Right forelimb (tissue), 1 donor: ENCODE measurements at regions not wholly inside any gene's neighbourhood (a gene's known extent, or its start where the extent isn't known, plus 50 kb on each side); places are given as distances from the start of the nearest gene placed in this dataset.
"Not testable (repeated sequence)": the region's sequence is repeated elsewhere in the genome, so short reads cannot be mapped to it uniquely, and the experiment has no call there.

ENCODE experiments used
- DNase-seq: peaks from one replicate; pipeline ENCODE4 v3.0.0-alpha.2; 2018

DNA sequence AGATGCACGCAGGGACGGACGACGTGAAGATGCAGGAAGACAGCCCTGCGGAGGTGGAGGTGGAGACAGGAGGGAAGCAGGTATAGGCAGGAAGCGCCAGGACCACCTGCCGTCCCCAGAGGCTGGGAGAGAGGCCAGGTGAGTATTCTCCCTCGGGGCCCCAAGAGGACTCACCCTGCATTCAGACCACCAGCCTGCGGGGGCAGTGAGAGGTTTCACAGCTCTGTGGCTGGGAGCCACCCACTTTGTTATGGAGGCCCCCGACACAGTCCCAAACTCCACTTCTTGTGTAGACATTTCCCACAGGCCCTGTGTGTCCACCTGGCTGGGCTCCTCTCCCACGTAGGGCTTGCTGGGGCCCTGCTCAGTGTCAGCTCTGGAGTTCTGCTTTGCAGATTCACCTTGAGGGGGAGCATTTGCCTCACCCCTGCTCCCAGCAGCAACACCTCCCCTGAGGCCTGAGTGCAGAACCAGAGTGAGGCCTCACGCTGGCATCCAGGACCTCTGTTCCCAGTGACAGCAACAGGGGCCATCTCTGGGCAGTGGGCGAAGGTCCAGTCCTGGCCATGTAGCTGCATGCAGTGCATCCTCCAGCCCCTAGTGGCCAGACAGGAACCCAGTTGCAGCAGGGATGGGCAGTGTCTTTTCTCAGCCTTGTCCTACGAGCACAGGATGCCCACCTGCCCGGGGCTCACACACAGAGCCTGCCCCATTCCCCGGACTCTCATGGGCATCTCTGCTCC lies 119.4 kb upstream of the IQSEC1 start:
- DNase-seq: no peak

DNA sequence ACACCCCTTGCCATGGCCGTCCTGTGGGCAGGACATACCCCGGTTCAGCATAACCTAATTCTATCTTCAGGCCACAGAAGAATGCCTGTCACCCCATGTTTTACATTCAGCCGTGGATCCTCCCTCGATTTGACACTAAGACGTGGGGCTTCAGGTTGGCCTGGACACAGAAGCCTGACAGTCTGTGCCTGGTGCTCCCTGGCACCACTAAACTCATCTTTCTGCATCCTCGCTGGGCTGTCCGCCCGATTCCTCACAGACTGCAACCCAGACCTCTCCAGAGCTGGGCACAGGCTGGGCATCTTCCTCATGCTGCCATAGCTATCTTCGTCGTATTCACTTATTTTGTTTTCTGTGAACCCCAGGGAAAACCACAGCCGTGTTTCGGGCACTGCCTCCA lies 117.8 kb upstream of the IQSEC1 start:
- DNase-seq: no peak

GRCh38 chr3:13190378-13190765 lies 117.1 kb upstream of the IQSEC1 start:
- no peak for DNase-seq

- no peak for DNase-seq
Measured at GRCh38 chr3:13189639-13190377, 116.6 kb upstream of the IQSEC1 start.

DNA sequence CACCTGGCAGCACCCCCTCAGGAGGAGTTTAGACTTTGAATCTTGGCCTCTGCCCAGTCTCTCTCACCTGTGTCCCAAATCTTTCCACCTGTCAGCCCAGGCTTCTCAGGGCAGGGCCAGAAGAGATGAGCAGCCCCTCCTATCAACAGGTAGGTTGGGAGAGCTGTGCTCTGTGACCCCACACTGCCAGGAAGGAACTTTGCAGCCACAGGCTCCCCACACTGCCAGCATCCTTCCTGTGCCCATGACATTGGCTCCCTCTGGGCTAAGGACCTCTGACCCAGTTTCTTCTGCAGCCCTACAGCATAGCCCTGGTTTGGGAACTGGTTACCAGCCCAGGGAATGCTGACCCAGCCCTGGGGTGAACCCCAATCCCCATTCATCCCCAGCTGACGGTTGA lies 115.7 kb upstream of the IQSEC1 start:
- no peak for DNase-seq

DNA sequence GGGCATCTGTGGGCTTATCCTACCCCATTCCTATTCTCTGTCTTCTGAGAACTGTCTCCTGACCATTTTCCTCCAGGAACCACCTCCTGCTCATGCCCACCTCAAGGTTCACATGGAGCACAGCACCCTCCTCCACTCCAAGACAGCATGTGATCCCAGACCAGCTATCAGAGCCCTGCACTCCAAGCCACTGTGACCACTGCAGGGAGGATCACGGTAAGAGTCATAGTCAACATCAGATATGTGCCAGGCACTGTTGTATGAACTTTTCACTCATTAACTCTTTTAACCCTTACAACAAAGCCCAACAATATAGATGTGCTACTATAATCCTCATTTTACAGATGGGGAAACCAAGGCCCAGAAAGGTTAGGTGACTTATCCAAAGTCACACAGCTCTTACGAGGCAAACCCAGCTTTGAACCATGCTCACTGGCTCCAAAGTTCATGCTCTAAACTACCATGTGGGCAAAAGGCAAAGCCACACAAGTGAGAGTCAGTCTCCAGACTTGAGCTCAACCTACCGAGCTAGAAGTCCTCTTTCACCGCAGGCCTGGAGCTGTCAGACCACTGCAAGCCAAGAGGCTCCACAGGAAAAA lies 115.1 kb upstream of the IQSEC1 start:
- DNase-seq: no peak

GRCh38 chr3:13187593-13187992 lies 114.4 kb upstream of the IQSEC1 start:
- DNase-seq: no peak

DNA sequence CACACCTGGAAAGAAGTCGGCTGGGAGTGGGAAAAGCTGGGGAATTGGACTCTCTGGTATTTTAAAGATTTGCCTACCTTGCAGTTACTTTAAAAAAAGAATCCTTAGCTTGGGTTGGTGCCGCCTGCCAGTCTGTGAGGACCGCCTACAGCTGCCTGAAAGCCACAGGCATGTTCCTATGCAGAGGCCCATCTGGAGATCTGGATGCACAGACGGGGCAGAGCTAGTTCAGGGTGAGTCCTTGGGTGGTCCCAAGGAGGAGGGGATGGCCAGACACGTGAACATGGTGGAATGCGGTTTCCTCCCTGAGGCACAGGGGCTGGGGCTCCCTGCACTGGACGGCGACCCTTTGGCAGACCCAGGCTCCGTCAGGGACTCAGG lies 113.2 kb upstream of the IQSEC1 start:
- DNase-seq: no peak

GRCh38 chr3:13185737-13186434 lies 112.7 kb upstream of the IQSEC1 start:
- DNase-seq: no peak

DNA sequence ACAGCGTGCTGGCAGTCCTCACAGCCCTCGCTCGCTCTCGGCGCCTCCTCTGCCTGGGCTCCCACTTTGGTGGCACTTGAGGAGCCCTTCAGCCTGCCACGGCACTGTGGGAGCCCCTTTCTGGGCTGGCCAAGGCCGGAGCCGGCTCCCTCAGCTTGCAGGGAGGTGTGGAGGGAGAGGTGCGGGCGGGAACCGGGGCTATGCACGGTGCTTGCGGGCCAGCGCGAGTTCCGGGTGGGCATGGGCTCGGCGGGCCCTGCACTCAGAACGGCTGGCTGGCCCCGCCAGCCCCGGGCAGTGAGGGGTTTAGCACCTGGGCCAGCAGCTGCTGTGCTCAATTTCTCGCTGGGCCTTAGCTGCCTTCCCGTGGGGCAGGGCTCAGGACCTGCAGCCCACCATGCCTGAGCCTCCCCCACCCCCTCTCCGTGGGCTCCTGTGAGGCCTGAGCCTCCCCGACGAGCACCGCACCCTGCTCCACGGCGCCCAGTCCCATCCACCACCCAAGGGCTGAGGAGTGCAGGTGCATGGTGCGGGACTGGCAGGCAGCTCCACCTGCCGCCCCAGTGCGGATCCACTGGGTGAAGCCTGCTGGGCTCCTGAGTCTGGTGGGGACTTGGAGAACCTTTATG lies 106.5 kb upstream of the IQSEC1 start:
- not testable (repeated sequence) for DNase-seq

GRCh38 chr3:13179181-13179580 lies 106.0 kb upstream of the IQSEC1 start:
- no peak for DNase-seq

- DNase-seq: no peak
Measured at GRCh38 chr3:13178107-13178506, 104.9 kb upstream of the IQSEC1 start.

DNA sequence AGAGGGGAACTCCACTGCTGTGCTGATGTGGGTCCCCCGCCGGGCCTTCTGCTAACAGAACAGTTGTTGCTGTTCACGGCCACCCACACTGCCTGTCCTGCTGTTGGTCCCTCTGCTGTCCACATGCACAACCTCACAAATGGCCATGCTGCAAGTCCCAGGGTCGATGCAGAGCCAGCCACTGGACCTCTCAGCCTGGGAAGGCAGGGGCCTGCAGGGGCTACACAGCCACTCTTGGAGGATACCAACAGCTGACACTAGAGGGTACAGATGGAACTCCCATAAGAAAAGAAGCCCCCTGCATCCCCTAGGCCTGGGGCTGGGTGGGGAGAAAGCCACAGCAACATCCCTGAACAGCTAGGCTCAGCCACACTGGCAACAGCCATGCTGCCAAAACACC lies 104.4 kb upstream of the IQSEC1 start:
- DNase-seq: no peak

- DNase-seq: no peak
Measured at GRCh38 chr3:13177236-13177635, 104.0 kb upstream of the IQSEC1 start.

DNA sequence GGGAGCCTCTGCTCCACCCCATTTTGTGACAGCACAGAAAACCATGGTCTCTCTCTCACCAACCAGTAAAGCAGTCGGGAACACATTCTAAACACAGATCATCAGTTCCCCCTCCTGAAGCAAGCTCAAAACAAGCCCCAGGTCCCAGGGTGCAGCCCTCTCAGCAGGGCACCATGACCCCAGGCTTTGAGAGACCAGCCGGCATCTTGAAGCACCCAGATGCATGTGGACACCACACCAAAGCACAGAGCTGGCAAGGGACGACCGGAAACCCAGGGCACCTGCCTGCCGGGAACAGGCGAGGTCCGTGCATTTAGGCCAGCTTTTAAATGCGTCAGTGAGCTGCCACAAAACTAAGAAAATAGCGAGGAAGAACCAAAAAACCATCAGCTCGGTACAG lies 103.2 kb upstream of the IQSEC1 start:
- DNase-seq: no peak

- DNase-seq: no peak
Measured at GRCh38 chr3:13174803-13175135, 101.5 kb upstream of the IQSEC1 start.

DNA sequence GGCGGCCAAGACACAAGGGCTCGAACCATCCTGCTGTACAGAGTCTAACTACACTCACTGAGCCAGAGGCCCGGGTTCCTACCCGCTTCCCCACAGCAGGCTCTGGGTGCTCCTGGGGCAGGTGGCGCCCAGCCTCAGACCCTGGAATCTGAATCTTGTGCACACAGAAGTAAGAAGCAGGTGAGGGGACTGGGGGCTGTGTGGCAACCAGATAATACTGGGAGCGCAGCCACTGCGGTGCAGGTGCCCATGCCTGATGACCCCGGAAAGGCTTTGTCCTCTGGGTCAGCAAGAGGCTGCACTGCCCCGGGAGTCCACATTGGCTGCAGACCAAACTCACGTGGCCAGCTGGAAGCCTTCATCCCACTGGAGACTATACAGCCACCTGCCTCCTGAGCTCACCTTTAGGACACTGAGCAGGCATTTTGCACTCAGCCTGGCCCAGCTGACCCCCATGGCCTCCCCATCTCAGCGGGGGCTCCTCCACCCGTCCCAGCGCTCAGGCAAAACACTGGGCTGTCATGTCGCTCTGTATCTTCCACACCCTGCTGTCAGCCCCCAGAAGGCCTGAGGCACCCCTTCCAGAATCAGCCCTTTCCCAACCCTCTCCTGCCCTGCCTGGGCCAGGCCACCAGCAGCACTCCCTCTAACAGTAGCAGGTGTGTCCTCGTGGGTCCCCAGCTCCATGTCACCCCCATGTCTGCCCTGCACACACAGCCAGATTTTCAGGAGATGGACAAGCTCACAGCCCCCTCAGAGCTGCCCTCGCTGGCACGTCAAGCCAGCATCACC lies 101.0 kb upstream of the IQSEC1 start:
- no peak for DNase-seq

DNA sequence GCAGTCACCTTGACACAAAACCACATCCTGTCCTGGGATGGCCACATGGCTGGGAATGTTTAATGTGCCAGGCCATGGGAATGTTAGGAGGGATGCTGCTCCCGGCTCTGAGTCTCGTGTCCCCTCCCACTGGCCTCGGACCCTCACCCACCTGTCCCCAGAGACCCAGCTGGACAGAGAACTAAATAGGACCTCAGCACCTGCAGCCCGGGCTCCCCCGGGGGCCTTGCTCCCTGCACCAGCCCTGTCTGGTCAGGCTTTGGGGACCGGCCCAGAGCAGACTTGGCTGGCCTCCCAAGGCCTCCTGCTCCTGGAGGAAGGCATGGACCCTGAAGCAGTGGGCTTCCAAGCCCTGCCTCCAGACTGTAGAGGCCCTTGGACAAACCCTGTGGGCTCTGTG lies 100.0 kb upstream of the IQSEC1 start:
- DNase-seq: no peak

GRCh38 chr3:13172644-13173013 lies 99.4 kb upstream of the IQSEC1 start:
- no peak for DNase-seq

GRCh38 chr3:13171704-13172643 lies 98.7 kb upstream of the IQSEC1 start:
- no peak for DNase-seq

DNA sequence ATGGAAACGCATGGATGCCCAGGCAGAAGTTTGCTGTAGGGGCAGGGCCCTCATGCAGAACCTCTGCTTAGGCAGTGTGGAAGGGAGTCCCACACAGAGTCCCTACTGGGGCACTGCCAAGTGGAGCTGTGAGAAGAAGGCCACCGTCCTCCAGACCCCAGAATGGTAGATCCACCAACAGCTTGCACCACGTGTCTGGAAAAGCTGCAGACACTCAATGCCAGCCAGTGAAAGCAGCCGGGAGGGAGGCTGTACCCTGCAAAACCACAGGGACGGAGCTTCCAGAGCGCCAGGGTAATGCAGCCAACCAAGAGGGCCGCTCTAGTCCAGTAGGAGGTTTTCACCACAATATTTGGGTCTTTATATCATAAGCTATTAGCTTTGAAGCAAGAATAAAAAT lies 97.1 kb upstream of the IQSEC1 start:
- DNase-seq: no peak
